HG03457 (cell line): ENCODE measurements at regions not wholly inside any gene's neighbourhood (a gene's known extent, or its start where the extent isn't known, plus 50 kb on each side); places are given as distances from the start of the nearest gene placed in this dataset.

ENCODE experiments used
- ATAC-seq: cut with Tn5 transposase; IDR thresholded peaks from one replicate; pipeline ENCODE4 v1.9.1; 2021; ENCODE audit warnings: moderate number of reproducible peaks; ENCODE audit not compliant: unreplicated experiment

DNA sequence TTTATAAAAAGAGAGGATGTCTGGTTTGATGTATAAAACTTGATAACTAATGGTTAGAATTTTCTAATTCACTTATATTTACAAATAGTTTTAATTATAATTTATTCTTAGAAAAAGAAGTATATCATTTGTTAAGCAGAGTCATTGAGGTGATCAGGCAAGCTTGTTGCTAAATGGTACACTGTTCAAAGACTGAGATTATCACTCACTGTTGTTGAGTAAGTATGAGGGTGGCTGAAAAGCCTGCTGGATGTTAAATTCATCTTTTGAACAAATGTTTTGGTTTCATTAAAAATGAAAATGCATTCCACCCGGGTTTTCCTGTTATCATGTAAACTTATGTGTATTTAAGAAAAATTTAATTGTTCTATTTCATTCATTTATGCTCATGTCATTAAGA, 451.8 kb downstream of the ADAMTS20 start:
- ATAC-seq: no peak

DNA sequence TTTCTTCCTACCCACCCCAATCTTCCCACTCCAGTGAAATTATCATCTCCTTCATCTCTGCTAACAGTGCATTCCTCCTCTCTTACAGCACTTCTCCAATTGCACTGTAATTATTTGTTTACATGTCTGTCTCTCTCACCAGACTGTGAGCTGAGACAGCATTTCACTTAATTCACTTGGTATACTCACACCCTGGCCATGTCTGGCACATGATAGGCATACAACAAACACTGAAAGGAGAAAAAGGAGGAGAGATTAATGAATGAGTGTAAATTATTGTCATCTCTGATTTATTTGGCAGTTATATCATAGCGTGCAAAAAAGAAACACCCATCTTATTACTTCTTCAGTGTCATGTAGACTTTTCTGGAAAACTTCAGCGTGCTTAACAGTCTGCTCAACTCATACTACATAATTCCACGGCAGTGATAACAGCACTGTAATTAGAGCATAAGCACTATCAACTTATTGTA, 452.3 kb downstream of the ADAMTS20 start:
- no peak for ATAC-seq

DNA sequence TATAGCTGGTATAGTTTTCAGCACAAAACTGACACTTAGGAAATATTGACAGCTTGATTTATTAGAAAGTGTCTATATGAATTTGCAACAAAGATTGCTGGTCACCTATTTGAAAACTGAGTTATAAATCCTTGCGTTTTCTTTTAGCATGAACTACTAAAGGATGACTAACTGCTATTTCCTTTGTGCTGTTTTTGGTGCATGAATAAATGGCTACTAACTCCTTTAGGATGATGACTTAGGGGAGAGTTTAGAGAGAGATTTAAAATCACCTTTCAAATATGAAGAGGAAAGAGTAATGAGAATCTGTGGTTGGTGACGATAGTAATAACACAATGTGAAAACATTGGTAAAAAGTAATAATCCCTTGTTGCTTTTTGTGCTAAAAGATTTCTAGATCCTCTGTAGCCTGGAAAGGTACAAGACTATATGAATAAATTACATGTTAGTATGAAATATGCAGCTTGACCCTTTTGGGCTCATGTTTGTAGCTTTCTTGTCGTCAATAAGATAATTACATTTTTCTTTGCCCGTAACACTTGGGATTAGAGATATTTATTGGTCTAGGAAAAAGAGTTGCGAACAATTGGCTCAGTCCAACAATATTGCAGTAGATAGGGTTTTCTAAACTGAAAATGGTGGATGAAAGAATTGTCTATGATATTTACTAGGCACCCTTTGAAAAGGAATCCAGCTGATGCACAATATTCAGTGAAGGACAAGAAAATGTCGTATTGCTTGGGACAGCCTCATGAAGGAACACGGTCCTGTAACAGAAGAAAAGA, 453.0 kb downstream of the ADAMTS20 start:
- ATAC-seq: no peak

DNA sequence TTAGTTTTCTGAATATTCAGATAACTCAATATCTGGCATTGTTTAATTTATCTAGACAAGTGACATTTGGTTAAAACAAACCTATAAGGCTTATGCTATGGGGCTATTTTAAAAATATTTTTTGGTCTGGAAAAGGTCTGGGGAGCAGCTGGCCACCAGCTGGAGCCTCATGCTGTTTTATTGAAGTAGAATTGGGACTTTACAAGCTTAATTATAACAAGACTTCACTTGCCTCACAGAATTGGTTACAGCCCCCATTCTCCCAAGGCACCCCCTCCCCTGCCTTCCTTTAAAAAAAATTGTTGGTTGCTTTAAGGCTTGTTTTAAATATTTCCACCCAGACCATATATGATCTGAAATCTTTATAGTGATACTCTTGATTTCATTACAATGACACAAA, 453.9 kb downstream of the ADAMTS20 start:
- no peak for ATAC-seq

DNA sequence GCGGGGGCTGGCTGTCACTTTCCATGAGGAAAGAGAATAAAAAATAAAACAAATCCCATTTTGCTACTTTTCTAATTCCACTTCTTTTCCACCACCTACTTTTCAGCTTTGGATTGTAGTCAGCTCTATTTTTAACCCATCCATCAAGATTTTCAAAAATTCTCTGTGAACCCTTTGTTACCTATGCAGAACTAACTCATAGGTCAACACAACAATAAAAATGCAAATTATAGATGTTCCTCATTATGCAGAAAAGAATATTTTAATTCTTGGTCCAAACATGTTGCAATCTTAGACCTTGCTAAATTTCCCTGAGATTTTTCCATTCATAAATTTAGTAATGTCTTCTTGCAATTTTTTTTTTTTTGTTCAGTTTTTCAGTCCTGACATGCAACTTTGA, 454.5 kb downstream of the ADAMTS20 start:
- ATAC-seq: no peak

DNA sequence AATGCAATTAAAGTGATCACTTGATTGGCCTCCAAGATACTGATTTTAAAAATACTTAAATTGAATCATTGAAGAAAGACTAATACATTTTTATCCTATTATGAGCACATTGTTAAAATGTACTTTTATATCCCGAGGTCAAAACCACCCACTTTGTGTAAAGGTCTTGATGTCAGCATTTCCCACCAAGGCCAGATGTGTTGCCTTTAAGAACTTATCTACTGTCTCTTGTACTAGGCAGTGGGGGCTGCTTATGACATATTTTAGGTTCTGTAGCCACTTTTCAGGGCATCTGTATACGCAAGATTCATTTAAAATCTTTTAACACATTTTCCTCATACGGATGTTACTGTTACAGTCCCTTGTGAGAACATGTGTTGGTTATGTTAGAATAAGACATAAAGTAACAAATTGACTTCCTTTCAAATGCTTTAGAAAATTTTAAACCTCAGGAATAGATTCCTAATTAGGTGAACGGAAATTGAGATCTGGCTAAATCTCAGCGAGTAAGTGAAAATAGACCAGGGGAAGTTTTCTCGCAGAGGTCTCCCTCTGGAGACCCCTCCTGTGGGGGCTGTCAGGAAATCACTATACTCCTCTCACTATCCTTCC, 456.2 kb downstream of the ADAMTS20 start:
- no peak for ATAC-seq

DNA sequence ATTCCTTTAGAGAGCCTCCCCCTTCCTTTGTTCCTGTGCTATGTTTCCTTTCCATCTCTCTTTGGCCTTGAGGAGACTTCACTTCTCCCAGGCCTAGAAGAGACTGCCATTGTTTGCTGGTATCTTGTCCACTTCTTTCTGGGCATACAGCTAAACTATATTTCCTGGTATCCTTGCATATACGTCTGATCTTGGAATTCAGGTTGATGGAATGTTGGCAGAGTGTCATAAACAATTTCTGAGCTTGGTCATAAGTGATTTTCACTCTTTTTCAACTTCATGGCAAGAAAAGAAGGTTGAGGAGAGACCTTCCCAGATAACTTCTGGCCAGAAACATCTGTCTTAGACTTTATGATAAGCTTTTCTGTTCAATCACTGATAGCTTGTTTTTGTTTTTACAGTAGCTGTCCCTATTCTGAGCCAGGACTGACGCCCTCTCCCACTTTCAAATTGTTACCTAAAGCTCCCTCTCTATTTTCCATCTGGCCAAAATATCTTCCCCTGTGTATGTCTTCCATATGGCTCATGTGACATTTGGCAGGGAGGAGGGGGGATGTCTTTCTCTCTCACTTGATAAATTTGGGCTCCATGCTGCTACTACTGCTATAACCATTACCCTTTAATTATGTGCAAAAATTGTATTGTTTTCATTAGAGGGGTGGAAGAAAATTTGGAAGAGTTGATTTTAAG, 457.0 kb downstream of the ADAMTS20 start:
- ATAC-seq: no peak

DNA sequence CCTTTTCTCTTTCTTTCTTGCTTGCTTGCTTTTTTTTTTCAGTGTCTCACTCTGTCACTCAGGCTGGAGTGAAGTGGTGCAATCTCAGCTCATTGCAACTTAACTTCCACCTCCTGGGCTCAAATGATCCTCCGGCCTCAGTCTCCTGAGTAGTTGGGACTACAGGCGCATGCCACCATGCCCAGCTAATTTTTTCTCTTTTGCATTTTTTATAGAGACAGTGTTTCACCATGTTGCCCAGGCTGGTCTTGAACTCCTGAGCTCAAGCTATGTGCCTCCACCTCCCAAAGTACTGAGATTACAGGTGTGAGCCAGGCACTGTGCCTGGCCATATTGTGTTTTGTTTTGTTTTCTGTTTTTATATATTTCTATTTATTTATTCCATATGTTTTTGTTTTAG, 461.0 kb downstream of the ADAMTS20 start:
- ATAC-seq: no peak

DNA sequence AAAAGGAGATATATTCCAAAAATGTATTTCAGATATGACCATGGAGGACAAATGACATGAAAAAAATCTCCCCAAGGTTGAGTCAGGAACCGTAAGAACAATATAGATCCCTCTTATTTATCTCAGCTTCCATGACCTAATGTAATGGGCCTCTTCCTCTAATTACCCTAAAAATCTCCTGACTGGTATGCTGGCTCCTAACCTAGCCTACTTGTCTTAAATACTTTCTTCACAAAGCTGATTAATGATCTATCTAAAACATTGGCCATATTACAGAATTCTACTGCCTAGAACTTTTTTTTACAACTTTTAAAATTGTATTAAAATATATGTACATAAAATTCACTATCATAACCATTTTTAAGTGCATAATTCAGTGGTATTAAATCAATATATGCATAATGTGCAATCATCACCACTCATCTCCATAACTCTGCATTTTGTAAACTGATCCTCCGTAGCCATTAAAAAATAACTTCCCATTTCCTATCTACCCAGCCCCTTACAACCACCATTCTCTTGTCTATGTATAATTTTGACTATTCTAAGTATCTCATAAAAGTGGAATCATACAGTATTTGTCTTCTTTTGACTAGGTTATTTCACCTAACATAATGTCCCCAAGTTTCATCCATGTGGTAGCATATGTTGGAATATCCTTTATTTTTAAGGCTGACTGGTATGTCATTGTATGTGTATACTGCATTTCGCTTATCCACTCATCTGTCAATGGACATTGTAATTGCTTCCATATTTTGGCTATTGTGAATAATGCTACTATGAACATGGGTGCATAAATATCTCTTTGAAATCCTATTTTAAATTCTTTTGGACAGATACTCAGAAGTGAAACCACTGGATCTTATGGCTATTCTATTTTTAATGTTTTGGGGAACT, 464.6 kb downstream of the ADAMTS20 start:
- no peak for ATAC-seq

DNA sequence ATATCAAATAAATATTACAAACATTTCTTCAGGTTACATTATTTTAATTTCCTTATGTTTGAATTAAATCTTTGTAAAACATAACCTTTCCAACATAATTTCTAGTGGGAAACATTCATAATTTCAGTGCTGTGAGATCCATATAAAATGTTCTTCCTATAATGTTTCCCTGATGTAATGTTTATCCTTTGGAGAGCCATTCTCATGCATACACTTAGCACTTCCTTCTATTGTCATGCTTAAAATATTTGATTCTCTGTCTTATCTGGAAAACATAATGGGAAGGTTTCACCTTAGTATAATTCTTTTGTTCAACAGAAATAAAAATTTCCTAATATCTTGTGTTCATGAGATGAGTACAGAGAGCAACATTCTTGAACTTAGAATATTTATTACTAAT, 472.5 kb downstream of the ADAMTS20 start:
- ATAC-seq: no peak

DNA sequence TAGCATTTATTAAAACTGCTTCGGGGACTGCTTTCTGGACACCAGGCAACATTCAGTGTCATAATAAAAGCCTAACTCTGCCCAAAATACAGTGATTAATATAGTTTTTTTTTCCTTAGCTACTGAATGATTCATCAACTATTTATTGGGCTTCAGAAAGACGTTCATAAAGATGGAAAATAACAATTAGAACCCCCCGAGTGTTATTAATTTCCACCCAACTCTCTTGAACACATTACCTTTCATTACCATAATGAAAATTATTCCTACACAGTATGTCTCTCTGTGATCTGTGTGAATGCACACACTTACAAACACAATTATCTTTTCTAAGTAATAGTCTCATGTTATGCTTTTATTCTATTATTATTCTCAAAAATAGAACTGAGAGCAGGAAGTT, 473.0 kb downstream of the ADAMTS20 start:
- ATAC-seq: no peak

DNA sequence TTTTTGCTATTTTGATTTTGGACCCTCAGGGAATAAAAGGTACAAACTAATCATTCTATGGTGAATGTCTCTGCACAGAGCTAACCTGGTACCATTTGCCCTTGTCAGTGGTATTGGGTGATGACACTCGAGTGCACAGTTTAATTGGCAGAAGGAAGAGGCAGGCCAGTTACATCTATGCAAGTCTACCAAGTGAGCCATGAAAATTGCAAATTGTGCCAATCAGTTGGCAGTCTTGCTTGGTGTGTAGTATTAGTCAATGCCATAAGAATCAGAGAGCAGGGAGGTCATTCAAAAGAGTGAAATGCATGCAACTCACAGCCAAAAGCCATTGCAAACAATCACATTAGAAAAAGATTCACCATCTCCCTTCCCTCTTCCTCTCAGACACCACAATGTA, 479.6 kb downstream of the ADAMTS20 start:
- ATAC-seq: no peak

DNA sequence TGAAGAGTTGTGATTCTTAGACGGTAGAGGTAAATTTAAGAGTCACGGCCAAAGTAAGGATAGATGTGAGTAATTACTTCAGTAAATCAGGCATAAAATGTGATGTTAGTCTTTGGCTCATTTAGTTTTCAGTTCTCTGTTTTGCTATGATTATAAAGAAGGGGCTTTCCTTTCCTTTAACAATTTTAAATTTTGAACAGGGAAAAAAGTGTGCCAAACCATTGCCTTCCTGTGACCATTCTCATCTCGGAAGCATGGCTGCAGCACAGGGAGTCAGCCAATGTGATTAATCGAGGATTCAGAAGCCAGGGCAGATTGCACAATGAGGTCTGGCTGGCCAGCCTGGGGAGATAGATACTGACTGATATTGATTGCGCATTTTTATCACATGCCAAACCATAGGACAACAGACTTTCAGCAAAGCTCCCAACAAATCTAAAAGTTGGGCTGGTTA, 480.2 kb upstream of the PRICKLE1 start:
- ATAC-seq: no peak

DNA sequence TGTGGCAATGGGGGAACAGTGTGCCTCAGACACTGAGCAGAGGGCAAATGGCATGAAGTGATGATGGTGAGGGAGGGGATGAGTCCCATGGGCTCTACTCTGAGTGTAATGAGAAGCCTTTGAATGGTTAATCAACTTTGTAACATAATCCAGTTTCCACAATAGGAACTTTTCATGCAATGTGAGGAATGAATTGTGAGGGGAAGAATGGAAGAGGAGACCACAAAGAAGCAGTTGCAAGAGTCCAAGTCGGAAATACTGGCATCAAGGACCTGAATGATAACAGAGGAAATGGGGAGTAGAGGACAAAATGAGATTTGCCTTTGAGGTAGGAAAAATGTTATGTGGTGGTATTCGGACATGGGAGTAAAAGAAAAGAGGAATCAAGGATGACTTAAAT, 476.9 kb upstream of the PRICKLE1 start:
- no peak for ATAC-seq

DNA sequence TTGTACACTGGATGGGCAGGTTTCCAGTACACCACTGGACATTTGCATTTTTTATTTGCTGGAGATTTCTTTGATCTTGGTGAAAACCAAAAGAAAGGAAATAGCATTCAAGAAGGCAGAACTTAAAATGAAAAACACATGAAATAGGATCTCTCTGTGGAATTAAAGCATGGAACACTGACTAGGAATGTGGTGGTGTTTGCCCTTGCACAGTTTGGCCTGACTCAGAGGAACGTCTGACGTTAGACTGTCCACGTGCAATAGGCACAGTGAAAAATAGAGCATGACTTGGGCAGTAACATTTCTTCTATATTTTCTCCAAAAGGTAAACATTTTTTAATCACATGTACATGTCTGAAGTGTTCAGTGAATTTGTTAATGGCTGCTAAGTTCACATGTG, 474.1 kb upstream of the PRICKLE1 start:
- ATAC-seq: no peak

DNA sequence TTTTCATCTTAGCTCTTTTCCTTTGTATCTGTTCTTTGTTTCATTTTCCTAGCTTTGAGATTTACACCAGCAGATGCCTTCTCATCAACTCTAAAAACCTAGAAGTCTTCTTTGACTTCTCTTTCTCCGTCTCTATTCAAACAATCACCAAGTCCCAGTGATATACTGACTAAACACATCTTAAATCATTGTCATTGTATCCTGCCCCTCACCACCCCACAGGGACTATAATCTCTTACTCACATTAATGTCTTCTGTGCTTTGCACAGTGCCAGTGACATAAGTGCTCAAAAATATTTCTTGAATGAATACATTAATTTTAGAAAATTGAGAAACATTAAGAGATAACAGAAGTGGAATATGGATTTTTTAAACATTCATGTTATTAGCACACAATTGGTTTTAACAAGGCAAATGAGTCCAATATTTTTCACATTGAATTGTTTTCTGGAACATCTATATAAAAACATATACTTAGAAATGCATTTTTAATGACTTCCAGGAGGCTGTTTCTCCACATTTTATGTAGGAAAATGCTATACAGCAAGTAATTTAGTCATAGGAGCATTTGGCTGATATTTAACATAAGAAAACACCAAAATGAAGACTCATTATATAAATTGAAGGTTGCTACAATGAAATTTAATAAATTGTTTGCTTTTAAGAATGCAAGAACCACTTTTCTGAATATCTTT, 472.8 kb upstream of the PRICKLE1 start:
- ATAC-seq: no peak

DNA sequence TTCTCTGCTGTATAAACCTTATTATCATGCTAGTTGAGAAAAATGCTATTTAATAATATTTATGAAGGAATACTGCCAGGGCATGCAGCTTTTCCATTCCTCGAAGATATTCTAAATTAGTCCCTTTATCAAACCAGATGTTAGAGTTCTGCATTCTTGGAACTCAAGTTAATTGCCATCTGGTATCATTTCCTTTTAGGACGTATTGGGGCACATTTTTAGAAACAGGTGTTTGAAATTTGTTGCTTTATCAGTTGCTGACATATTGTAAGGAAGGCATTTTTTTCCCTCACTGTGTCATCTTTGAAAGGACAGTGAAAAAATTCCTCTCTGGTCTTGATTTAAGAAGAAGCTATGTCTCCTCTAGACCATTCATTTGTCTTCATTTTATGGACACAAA, 471.2 kb upstream of the PRICKLE1 start:
- no peak for ATAC-seq

DNA sequence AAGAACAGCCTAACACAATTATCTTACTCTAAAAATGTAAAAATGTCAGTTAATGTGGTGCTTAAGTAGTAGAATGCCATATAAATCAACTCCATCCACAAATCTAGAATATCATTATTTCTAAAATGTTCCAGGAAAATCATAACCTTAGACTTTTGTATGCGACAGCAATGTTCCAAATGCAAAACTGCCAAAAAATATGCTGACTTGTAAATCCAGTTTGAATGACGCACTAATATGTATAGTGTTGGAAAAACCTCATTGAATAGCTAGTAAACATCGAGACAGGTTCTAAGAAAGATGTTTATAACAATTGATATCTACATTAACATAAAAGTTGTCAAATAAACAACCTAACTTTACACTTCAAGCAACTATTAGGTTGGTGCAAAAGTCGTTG, 469.1 kb upstream of the PRICKLE1 start:
- ATAC-seq: no peak

DNA sequence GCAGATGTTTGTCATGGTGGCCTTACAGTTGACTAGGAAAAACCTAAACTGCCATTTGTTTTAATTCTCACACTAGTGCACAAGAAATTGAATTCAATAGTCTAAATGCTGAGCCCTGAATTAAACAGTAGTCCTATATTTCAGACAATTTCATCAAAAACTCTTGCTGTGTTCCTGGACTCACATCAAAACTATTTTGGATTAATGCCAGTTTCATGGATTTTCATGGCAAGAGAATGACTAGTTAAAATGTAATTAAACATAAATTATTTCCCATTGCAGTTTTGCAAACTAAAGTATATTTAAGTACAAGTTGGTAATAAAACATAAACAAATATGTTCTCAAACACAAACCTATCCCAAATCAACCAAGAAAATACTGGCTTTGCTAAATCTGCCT, 468.0 kb upstream of the PRICKLE1 start:
- no peak for ATAC-seq

DNA sequence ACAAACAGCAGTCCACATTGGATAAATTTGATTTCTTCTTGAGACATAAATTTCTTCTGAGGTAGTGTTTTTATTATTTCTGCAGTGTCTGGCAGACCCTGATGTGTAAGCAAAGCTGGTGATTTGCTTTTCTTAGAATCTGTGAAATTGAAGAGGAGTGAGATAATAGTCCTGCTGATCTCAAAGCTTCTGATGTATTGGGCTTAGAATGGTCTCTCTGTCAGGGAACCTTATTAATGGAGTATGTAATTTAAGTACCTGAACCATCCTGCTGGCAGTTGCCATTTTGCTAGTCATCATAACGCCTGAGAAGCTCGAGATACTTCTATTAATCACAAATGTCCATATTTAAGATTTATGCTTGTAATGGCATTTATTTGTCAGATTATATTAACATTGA, 464.5 kb upstream of the PRICKLE1 start:
- ATAC-seq: no peak
